HT1080 (cell line): ENCODE measurements at regions not wholly inside any gene's neighbourhood (a gene's known extent, or its start where the extent isn't known, plus 50 kb on each side); places are given as distances from the start of the nearest gene placed in this dataset.
"Not testable (repeated sequence)": the region's sequence is repeated elsewhere in the genome, so short reads cannot be mapped to it uniquely, and the experiment has no call there.

Experiments
- DNase-seq: peaks from one replicate; pipeline ENCODE4 v3.0.0-alpha.2; 2015; ENCODE audit warnings: low read depth

DNA sequence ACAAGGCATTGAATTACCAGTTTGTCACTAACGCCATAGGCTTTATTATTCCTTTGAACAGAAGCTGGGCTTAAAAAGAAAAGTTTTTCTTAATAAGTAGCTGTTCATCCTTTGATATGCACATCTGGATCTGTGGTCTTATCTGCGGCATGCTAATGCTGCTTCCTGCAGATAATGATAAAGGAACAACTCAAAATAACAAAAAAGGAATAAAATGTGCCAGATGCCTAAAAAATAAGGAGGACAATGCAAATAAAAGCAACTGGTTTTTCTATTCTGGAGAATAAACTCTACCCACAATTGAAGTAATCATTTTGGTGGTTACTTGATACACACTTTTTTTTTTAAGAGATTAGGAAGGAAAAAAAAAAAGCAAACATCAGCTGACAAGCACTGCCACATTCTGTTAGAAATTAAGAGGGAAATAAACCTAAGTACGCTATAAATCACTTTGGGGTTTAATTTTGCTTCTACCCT lies 156.8 kb upstream of the SALL4 start:
- no peak for DNase-seq

GRCh38 chr20:51958099-51959065 lies 156.1 kb upstream of the SALL4 start:
- no peak for DNase-seq

GRCh38 chr20:51955756-51956155 lies 153.4 kb upstream of the SALL4 start:
- DNase-seq: no peak

DNA sequence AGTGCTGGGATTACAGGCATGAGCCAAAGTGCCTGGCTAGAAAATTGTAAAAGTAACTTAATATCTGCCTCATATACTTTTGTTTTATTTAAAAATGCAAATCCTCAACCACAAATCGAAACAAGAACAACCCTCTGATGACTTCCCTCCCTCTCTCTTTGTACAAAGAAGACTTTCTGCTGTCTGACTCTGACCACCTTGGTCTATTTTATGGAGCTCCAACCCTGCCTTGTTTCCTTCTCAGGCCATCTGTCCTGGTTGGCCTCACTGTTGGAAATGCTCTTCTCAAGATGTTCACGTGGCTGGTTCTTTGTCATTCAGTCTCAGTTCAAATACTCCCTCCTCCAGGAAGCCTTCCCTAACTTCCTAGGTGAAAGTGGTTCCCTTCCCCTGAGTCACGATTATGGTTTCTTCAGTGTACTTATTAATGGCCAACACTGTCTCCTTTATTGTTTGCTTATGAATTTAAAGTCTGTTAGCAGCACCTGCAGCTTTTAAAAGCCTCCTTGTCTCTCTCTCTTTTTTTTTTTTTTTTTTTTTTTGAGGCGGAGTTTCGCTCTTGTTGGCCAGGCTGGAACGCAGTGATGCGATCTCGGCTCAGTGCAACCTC lies 151.5 kb upstream of the SALL4 start:
- peak; percentile 17 for DNase-seq

DNA sequence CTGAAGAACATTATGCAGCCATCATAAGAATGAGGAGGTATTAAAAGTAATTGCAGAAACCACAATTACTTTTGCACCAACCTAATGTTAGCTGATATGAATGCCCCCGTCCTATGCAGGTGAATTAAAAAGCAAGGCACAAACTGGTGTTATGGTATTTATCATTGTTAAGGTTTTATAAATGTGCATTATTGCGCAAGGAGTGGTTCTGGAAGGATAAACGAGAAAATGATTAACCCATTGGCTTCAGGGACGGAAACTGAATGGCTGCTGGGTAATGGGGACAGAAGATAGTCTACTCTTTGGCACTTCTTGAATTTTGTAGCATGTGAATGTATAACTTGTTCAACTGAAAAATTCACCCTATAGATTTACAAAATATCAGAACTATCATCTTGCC lies 148.6 kb upstream of the SALL4 start:
- DNase-seq: no peak

GRCh38 chr20:51946586-51946985 lies 144.3 kb upstream of the SALL4 start:
- DNase-seq: no peak

GRCh38 chr20:51945881-51946280 lies 143.6 kb upstream of the SALL4 start:
- no peak for DNase-seq

DNA sequence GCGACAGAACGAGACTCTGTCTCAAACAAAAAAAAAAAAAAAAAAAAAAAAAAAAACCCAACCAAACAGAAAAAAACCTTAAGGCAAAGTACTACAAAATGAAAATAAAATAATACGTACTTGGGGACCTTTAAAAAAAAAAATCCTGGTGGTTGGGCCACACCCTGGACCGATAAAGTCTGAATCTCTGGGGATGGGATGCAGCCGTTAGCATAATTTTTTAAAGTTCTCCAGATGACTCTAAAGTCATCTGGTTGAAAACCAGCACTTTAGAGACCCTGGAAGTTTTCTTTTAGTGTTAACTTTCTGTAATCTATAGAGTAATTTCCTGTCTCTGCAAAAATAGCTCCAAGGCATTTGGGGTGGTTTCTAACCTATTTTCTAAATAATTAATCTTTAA lies 142.9 kb upstream of the SALL4 start:
- DNase-seq: no peak

GRCh38 chr20:51943761-51944160 lies 141.4 kb upstream of the SALL4 start:
- no peak for DNase-seq

- DNase-seq: not testable (repeated sequence)
These were observed 141.0 kb upstream of the SALL4 start for GRCh38 chr20:51943326-51943725.

GRCh38 chr20:51941503-51941902 lies 139.2 kb upstream of the SALL4 start:
- no peak for DNase-seq

GRCh38 chr20:51939259-51939585 lies 136.9 kb upstream of the SALL4 start:
- DNase-seq: no peak

GRCh38 chr20:51938559-51939258 lies 136.4 kb upstream of the SALL4 start:
- no peak for DNase-seq

- no peak for DNase-seq
These were observed 135.5 kb upstream of the SALL4 start for GRCh38 chr20:51937779-51938178.

DNA sequence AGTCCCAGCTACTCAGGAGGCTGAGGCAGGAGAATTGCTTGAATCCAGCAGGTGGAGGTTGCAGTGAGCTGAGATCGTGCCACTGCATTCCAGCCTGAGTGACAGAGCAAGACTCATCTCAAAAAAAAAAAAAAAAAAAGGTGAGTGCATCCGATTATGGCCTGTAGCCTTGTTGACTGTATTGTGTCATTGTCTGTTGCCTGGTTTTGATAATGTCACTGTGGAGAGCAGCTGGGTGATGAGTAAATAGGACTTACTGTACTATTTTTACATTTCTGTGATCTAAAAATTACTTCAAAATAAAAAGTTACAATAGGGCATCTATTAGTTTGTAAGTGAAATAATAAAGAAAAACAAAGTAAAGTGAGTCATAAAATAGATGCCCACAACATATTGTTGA lies 134.1 kb upstream of the SALL4 start:
- no peak for DNase-seq

GRCh38 chr20:51935003-51935358 lies 132.7 kb upstream of the SALL4 start:
- no peak for DNase-seq

DNA sequence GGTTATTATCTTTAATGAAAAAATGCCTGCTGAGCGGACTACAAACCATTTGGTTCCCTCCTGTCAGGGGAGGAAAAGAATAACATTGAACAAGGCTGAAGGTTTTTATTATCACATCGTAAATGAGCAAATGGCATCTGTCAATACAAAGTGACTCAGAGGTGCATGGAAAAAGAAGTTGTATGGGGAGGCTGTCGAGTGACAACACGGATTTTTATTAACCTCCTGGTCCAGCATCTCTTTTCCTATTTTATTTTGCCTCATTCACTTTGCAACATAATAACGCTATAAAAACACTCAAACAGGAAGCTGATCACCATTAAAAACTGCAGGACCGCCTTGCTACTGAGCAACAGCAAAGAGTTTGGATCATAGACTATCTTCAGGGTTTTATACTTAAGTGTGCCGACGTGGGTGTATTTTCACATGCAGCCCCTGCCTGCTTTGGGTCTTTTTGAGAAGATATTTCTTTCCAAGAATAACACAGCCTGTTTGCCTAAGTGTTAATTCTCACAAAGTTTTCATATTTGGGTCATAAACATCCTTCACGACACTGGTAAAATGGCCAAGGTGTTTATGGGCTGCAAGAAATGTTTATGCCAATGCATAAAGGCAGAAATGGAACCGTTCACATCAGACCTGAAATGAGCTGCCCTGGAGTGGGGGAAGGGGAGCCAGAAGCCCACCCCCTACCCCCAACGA lies 132.1 kb upstream of the SALL4 start:
- no peak for DNase-seq

GRCh38 chr20:51931371-51931781 lies 129.1 kb upstream of the SALL4 start:
- no peak for DNase-seq

- DNase-seq: peak; percentile 86
These were observed 128.5 kb upstream of the SALL4 start for GRCh38 chr20:51930775-51931174.

GRCh38 chr20:51928931-51929330 lies 126.6 kb upstream of the SALL4 start:
- peak; percentile 66 for DNase-seq

DNA sequence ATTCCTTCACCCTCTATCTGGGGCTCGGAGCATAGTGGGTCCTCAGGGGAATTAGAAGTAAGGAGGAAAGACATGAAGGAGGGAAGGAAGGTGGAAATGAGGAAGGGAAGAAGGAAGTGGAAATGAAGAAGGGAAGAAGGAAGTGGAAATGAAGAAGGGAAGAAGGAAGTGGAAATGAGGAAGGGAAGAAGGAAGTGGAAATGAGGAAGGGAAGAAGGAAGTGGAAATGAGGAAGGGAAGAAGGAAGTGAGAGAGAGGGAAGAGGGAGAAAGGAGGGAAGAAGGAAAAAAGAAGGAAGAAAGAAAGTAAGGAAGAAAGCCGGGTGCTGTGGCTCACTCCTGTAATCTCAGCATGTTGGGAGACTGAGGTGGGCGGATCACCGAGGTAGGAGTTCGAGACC lies 125.6 kb upstream of the SALL4 start:
- DNase-seq: not testable (repeated sequence)
